Hepatocyte (in vitro differentiated cells): ENCODE measurements at regions not wholly inside any gene's neighbourhood (a gene's known extent, or its start where the extent isn't known, plus 50 kb on each side); places are given as distances from the start of the nearest gene placed in this dataset.

Source experiments
- EZH2 ChIP-seq: fragments of 200-600 bp; sonication (generic); IDR thresholded peaks from 2 replicates; pipeline ENCODE4 v1.6.1; 2016; ENCODE audit warnings: antibody characterized with exemption, mild to moderate bottlenecking, borderline replicate concordance
- EZH2phosphoT487 ChIP-seq: fragments of 200-600 bp; sonication (generic); IDR thresholded peaks from one replicate; pipeline ENCODE4 v1.6.1; 2018; ENCODE audit warnings: antibody characterized with exemption, mild to moderate bottlenecking, low read depth, moderate library complexity; ENCODE audit not compliant: unreplicated experiment, severe bottlenecking
- TF ChIP-seq, protein P1 (sequence below): fragments of 200-600 bp; sonication (generic); IDR thresholded peaks from 2 replicates; pipeline ENCODE4 v1.5.1; 2016; ENCODE audit warnings: antibody characterized with exemption, mild to moderate bottlenecking; ENCODE audit not compliant: poor library complexity

- TF ChIP-seq, protein P1, sequence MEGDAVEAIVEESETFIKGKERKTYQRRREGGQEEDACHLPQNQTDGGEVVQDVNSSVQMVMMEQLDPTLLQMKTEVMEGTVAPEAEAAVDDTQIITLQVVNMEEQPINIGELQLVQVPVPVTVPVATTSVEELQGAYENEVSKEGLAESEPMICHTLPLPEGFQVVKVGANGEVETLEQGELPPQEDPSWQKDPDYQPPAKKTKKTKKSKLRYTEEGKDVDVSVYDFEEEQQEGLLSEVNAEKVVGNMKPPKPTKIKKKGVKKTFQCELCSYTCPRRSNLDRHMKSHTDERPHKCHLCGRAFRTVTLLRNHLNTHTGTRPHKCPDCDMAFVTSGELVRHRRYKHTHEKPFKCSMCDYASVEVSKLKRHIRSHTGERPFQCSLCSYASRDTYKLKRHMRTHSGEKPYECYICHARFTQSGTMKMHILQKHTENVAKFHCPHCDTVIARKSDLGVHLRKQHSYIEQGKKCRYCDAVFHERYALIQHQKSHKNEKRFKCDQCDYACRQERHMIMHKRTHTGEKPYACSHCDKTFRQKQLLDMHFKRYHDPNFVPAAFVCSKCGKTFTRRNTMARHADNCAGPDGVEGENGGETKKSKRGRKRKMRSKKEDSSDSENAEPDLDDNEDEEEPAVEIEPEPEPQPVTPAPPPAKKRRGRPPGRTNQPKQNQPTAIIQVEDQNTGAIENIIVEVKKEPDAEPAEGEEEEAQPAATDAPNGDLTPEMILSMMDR, result no peak
- TF ChIP-seq EZH2, result no peak
- no peak for TF ChIP-seq EZH2phosphoT487
Observed at GRCh38 chr15:35768949-35769348, 223.0 kb upstream of the DPH6 start.
